G401 (cell line): ENCODE measurements at regions not wholly inside any gene's neighbourhood (a gene's known extent, or its start where the extent isn't known, plus 50 kb on each side); places are given as distances from the start of the nearest gene placed in this dataset.

Experiments used
- DNase-seq: peaks from one replicate; pipeline ENCODE4 v3.0.0-alpha.2; 2015; ENCODE audit warnings: low spot score
- in situ Hi-C: cut with HindIII; loops from 2 replicates; pipeline ENCODE4 v1.10.0; 2016; ENCODE audit warnings: low sequenced_read_pairs, mixed read lengths

DNA sequence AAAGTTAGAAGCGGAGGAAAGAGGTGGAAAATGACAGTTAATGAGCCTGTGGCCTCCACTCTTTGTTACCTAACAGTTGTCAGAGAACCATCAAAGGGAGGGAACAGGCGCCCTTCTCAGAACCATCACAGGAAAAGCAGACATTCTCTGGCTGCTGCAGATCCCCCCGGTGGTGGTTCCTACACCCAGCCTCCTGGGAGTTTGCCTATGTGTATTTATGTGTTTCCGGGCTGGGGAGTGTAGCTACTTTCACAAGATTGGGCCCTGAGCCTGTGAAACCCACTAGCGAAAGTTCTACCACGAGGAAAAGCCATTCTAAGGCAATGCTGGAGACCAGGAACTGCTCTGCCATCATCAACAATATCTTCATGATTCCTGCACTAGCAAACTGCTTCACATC lies 52.7 kb upstream of the BCOR start:
- no peak for DNase-seq
- in situ Hi-C loops = no loop called here

DNA sequence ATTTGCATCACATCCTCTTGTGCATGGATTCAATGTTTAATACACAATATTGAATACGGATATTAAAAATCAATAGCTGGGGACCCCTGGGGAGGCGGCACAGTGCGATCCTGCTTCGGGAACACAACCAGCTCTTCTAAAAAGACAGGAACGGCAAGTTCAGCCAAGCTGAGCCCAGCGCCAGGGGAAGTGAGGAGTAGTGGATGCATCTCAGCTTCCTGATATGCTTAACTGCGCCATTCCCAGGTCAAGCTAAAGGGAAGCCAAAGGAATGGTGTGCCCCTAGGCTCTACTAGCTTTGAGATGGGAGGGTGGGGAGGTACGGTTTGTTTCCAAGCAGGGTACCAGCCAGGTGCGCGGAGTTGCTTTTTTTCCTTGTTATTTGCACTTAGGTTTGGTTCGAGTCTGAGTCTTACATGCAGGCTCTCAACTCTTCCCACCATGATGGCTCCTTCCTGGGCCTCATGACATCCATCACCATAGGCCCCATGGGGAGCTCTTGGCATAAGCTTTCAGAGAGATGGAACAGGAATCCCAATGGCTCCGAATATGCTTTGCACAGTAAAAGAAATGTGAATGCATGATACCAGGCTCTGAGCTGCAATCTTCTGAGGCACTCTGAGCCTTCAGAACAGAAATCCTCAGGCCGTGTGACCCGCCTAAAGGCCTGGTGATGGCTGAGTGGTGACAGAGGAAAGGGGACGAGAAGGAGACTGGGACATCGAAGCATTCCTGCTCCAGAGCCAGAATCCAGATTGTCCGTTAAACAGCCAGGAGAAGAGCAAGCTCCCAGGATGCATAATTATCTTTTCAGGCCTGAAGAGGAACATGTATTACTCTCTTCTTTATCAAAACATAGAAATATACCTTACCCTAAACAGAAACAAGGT lies 51.8 kb upstream of the BCOR start:
- in situ Hi-C loops = no loop called here
- DNase-seq = no peak

DNA sequence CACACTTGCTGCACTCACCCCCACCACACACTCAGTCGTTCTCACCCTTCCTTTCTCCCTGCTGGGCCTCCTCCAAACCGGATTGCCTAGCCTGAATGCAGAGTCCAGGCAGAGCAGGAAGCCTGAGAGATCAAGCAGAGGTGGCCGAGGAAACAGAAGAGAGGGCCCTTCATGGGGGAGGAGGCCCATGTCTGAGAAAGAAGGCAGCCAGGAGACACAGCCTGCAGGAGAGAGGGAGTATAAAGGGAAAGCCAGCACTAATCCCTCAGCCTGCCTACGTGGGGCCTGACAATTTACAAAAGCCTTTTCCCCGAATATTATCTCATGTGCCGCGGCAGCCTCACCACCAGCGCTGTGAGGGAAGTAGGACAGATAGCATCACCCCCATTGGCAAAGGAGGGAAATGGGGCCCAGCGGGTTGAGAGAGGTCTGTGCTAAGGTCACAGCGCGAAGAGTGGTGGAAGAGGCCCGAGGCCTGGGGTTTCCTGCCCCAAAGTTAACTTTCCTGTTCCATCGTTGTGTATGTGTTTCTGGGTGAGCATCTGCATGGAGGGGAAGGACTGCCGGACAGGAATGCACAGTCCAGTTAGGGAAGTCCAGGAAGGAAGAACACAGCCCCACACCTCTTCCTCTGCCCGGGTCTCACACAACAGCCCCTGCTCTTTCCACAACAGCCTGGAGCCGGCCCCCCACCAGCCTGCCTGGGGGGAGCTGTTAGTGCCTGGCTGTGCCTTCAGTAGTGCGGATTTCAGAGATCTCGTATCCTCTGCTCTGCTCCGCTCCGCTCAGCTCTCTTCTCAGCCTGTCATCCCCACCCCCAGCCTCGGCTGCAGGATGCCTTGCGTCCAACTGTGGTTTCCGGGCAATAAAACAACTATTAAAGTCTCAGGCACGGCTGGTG lies 50.9 kb upstream of the BCOR start:
- in situ Hi-C loops = no loop called here
- no peak for DNase-seq

DNA sequence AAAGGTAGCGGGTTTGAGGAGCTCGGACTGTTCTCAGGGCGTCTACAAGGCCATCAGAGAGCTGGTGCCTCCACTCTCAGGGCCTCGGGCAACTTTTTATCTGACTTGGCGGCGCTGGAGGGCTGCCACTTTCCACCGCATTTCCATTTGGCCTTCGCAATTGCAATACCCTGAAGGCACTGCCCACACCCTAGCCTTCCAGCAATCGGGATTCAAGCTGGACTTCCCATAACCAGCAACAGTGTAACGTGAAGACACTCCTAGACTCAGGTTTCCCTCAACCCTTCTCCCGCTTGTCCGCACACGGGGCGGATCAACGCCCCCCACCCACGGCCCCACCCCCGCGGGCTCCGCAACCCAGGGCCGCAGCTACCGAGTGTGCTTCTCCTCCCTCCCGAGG lies 50.2 kb upstream of the BCOR start:
- DNase-seq = no peak
- in situ Hi-C loops = no loop called here
